Fibroblast of pulmonary artery (primary cell): ENCODE measurements at regions not wholly inside any gene's neighbourhood (a gene's known extent, or its start where the extent isn't known, plus 50 kb on each side); places are given as distances from the start of the nearest gene placed in this dataset.

ENCODE experiments used
- DNase-seq: peaks from one replicate; pipeline ENCODE4 v3.0.0-alpha.2; 2010; ENCODE audit warnings: low read depth
- H3K4me3 ChIP-seq: replicated peaks from 2 replicates; pipeline ENCODE4 v1.5.1; 2011; ENCODE audit warnings: low read depth, mild to moderate bottlenecking, control low read depth, low read length, moderate library complexity
- TF ChIP-seq, protein P1 (sequence below): IDR thresholded peaks from 2 replicates; pipeline ENCODE4 v1.5.1; 2011; ENCODE audit warnings: mild to moderate bottlenecking, control low read depth, low read length, inconsistent platforms; ENCODE audit errors: missing control alignments

DNA sequence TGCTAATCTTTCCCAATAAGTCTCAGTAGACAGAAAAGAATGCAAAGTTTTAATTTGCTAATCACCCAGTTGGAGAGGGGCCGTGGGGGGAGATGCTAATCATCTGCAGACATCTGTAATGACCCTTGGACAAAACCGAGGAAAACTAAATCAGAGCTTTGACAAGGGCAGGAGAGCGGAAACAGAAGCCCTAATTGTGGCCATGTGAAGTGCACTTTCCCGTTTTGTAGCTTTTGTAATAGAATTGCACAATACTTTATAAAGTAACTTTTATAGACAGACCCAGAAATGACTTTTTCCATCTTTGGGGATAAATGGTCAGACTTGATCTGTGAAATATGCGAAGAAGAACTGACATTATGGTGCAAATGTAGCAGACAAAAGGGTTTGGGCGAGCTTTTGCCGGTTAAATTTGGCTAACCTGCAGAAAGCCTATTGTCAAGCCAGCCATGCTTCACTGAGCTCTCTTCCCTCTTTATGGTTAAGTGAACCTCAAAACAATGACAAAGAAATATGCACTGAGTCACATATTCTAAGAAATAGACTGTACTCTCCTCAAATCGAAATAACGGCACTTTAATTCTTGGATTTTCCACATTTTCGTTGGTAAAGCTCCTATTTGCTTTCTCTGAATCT lies 980.1 kb upstream of the POU3F3 start:
- H3K4me3 ChIP-seq = no peak overlapping the region
- no peak for DNase-seq
- TF ChIP-seq, protein P1, sequence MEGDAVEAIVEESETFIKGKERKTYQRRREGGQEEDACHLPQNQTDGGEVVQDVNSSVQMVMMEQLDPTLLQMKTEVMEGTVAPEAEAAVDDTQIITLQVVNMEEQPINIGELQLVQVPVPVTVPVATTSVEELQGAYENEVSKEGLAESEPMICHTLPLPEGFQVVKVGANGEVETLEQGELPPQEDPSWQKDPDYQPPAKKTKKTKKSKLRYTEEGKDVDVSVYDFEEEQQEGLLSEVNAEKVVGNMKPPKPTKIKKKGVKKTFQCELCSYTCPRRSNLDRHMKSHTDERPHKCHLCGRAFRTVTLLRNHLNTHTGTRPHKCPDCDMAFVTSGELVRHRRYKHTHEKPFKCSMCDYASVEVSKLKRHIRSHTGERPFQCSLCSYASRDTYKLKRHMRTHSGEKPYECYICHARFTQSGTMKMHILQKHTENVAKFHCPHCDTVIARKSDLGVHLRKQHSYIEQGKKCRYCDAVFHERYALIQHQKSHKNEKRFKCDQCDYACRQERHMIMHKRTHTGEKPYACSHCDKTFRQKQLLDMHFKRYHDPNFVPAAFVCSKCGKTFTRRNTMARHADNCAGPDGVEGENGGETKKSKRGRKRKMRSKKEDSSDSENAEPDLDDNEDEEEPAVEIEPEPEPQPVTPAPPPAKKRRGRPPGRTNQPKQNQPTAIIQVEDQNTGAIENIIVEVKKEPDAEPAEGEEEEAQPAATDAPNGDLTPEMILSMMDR = no peak

DNA sequence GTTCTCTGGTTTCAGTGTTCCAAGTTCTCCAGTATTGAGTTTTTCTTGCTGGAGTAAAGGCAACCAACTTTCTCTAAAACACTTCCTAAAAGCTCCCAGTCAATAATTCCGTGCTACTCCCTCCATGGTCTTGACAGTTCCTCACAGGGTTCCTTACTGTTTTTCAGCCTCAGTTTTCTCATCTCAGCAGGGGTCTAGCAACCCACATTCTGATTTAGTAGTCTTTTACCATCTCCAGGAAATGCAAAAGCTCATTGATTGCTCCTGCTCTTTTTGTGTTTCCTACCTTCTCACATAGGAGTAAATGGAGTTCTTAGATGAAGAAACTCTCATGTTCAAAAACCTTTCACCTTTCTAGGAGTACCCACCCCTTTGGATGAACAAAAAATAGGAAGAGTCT lies 978.8 kb upstream of the POU3F3 start:
- H3K4me3 ChIP-seq = no peak overlapping the region
- no peak for DNase-seq

DNA sequence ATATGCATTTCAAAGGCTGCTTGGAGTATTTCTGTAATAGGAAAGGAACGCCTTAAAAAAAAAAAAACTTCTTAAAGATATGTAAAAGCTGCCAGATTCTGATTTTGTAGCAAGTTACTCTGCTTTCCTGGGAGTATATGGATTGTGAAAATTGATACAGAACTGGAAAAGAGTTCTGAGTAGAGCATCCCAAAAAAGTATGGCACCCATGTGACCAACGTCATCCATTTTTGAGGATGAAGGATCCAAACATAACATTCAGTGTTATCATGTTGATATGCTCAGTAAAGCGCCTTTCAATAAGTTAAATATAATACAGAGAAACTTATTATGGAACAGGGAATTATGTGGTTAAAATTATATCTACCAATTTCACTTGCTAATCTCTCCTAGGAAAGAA lies 978.4 kb upstream of the POU3F3 start:
- no peak overlapping the region for H3K4me3 ChIP-seq
- no peak for DNase-seq

More for the DNA sequence above, 978.8 kb upstream of the POU3F3 start:
- TF ChIP-seq, protein P1 = no peak

DNA sequence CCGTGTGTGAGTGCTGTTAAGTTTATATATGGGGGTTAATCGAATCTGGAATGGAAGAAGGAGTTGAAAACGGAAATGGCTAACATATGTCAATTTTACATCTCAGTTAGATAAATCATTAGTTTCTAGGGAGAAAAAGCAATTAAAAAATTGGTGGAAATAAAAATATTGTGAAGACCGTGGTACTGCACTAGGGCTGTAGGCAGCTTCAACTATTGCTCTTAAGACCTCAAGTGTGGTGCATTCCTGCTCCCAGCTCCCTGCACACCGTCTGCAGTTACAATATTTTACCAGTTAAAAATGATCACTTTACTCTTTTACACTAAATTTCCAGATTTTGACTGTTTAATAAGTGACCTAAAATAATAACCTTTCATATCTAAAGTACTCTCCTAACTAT lies 977.3 kb upstream of the POU3F3 start:
- H3K4me3 ChIP-seq = no peak overlapping the region
- DNase-seq = no peak
- TF ChIP-seq, protein P1 = no peak

More for the DNA sequence above, 978.4 kb upstream of the POU3F3 start:
- TF ChIP-seq, protein P1 = no peak

DNA sequence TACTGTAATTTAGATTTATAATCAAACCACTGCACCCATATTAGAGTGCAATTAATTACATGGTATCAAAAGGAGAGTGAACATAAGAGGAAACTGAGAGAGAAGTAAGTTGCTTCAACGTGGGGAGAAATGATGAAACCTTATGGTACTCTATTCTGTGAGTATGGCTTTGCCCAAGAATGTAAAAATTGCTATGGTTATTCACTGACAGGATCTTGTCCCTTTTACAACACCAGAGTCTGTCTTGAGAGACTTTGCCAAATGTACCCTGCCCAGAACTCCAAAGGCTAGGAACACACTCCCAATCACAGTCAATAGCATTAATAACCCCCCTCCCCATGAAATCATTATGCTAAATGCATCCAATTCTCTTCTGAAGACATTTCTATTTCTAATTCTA lies 974.8 kb upstream of the POU3F3 start:
- DNase-seq = no peak
- H3K4me3 ChIP-seq = no peak overlapping the region
- TF ChIP-seq, protein P1 = no peak

DNA sequence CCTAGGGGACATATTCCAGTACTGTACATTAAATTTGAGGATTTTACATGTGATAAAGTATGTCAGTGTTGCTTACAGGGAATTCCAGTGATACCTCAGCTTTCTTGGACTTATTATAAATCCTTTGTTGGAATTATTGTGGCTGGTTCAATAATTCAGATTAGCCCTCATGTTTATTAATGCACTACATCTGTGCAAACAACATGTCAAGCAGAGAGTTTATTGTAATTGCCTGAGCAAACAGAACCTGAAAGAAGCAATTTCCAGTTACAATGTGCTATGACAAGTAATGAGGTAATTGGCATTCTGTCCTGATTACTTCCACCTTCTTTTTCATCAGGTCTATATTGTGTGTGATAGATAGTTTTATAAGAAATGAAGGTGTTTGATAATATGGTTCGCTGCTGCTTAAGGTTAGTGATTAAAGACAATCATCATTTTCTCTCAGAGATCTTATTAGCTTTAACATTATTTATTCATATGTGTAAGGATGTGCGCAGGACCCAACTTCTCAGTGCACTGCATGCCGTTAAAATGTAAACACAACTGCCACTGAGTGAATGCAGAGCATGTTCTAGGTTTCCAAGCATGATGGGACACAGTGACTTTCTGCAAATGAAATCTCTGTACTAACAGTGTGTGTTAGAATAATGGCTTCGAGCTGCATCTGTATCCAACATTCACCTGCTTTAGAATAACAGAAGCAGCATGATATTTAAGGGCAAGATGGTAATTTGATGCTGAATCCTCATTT lies 973.7 kb upstream of the POU3F3 start:
- H3K4me3 ChIP-seq = no peak overlapping the region
- TF ChIP-seq, protein P1 = no peak
- no peak for DNase-seq
